ENCODE measurements at regions not wholly inside any gene's neighbourhood (a gene's known extent, or its start where the extent isn't known, plus 50 kb on each side); places are given as distances from the start of the nearest gene placed in this dataset.
"Not testable (repeated sequence)": the region's sequence is repeated elsewhere in the genome, so short reads cannot be mapped to it uniquely, and the experiment has no call there.

GRCh38 chr14:83893447-83893846 lies 1636.5 kb upstream of the FLRT2 start:
- Histone ChIP-seq H3K27me3 (replicated peaks) (no peaks in the 10 kb centered on the region), H3K4me1 (replicated peaks) (no peaks in the 10 kb centered on the region), H3K36me3 (no peaks in the 10 kb centered on the region), H3K9me3 (replicated peaks) (no peaks in the 10 kb centered on the region), H3K4me3 (no peak overlapping the region), H3K27ac (no peak overlapping the region)
- DNase-seq (ENCODE audit: low read depth in 1 of 2, low spot score in 2 of 2), result no peak

- Histone ChIP-seq H3K36me3 (no peaks in the 10 kb centered on the region), H3K4me3 (no peak overlapping the region), H3K27me3 (replicated peaks) (no peaks in the 10 kb centered on the region), H3K9me3 (replicated peaks) (no peaks in the 10 kb centered on the region), H3K4me1 (replicated peaks) (no peaks in the 10 kb centered on the region), H3K27ac (no peak overlapping the region)
- no peak for DNase-seq (ENCODE audit: low read depth in 1 of 2, low spot score in 2 of 2)
Measured at GRCh38 chr14:83894568-83894967, 1635.4 kb upstream of the FLRT2 start.

- not testable (repeated sequence) for H3K4me1 ChIP-seq (replicated peaks); H3K9me3 ChIP-seq (replicated peaks); H3K27ac ChIP-seq; DNase-seq (ENCODE audit: low read depth in 1 of 2, low spot score in 2 of 2); H3K36me3 ChIP-seq; H3K27me3 ChIP-seq (replicated peaks); H3K4me3 ChIP-seq
Measured at GRCh38 chr14:83898558-83898957, 1631.4 kb upstream of the FLRT2 start.

GRCh38 chr14:83899706-83900105 lies 1630.2 kb upstream of the FLRT2 start:
- H3K27me3 ChIP-seq (replicated peaks), result no peaks in the 10 kb centered on the region
- no peak overlapping the region for H3K27ac ChIP-seq
- H3K4me3 ChIP-seq, result no peak overlapping the region
- no peaks in the 10 kb centered on the region for H3K9me3 ChIP-seq (replicated peaks)
- H3K36me3 ChIP-seq, result no peaks in the 10 kb centered on the region
- DNase-seq (ENCODE audit: low read depth in 1 of 2, low spot score in 2 of 2), result no peak
- H3K4me1 ChIP-seq (replicated peaks), result no peaks in the 10 kb centered on the region

GRCh38 chr14:83905157-83905556 lies 1624.8 kb upstream of the FLRT2 start:
- DNase-seq (ENCODE audit: low read depth in 1 of 2, low spot score in 2 of 2), result no peak
- Histone ChIP-seq H3K4me3 (no peak overlapping the region), H3K4me1 (replicated peaks) (no peaks in the 10 kb centered on the region), H3K27ac (no peak overlapping the region), H3K27me3 (replicated peaks) (no peaks in the 10 kb centered on the region), H3K36me3 (no peaks in the 10 kb centered on the region), H3K9me3 (replicated peaks) (no peaks in the 10 kb centered on the region)

GRCh38 chr14:83908419-83908818 lies 1621.5 kb upstream of the FLRT2 start:
- no peak overlapping the region for H3K4me3 ChIP-seq
- no peak for DNase-seq (ENCODE audit: low read depth in 1 of 2, low spot score in 2 of 2)
- H3K36me3 ChIP-seq, result no peaks in the 10 kb centered on the region
- H3K4me1 ChIP-seq (replicated peaks), result no peaks in the 10 kb centered on the region
- no peak overlapping the region for H3K27ac ChIP-seq
- no peaks in the 10 kb centered on the region for H3K27me3 ChIP-seq (replicated peaks)
- H3K9me3 ChIP-seq (replicated peaks), result no peaks in the 10 kb centered on the region

- Histone ChIP-seq H3K27me3 (replicated peaks) (no peaks in the 10 kb centered on the region), H3K9me3 (replicated peaks) (no peaks in the 10 kb centered on the region), H3K36me3 (no peaks in the 10 kb centered on the region), H3K27ac (no peak overlapping the region), H3K4me3 (no peak overlapping the region), H3K4me1 (replicated peaks) (no peaks in the 10 kb centered on the region)
- DNase-seq (ENCODE audit: low read depth in 1 of 2, low spot score in 2 of 2), result no peak
Measured at GRCh38 chr14:83909507-83909906, 1620.4 kb upstream of the FLRT2 start.

- Histone ChIP-seq H3K27me3 (replicated peaks) (no peaks in the 10 kb centered on the region), H3K36me3 (no peaks in the 10 kb centered on the region), H3K9me3 (replicated peaks) (no peaks in the 10 kb centered on the region), H3K27ac (no peak overlapping the region), H3K4me1 (replicated peaks) (no peaks in the 10 kb centered on the region), H3K4me3 (no peak overlapping the region)
- DNase-seq (ENCODE audit: low read depth in 1 of 2, low spot score in 2 of 2), result no peak
Measured at GRCh38 chr14:83912032-83912642, 1617.8 kb upstream of the FLRT2 start.

- no peak overlapping the region for H3K4me3 ChIP-seq
- no peaks in the 10 kb centered on the region for H3K9me3 ChIP-seq (replicated peaks)
- no peak for DNase-seq (ENCODE audit: low read depth in 1 of 2, low spot score in 2 of 2)
- H3K4me1 ChIP-seq (replicated peaks), result no peaks in the 10 kb centered on the region
- no peak overlapping the region for H3K27ac ChIP-seq
- H3K36me3 ChIP-seq, result no peaks in the 10 kb centered on the region
- H3K27me3 ChIP-seq (replicated peaks), result no peaks in the 10 kb centered on the region
Measured at GRCh38 chr14:83913476-83913875, 1616.5 kb upstream of the FLRT2 start.

- no peak for DNase-seq (ENCODE audit: low read depth in 1 of 2, low spot score in 2 of 2)
- no peaks in the 10 kb centered on the region for H3K9me3 ChIP-seq (replicated peaks)
- no peak overlapping the region for H3K27ac ChIP-seq
Measured at GRCh38 chr14:83918546-83918945, 1611.4 kb upstream of the FLRT2 start.

GRCh38 chr14:83919675-83920074 lies 1610.3 kb upstream of the FLRT2 start:
- H3K27me3 ChIP-seq (replicated peaks); H3K27ac ChIP-seq; H3K4me1 ChIP-seq (replicated peaks); DNase-seq (ENCODE audit: low read depth in 1 of 2, low spot score in 2 of 2); H3K36me3 ChIP-seq; H3K4me3 ChIP-seq; H3K9me3 ChIP-seq (replicated peaks): not testable (repeated sequence)

More at GRCh38 chr14:83918546-83918945, 1611.4 kb upstream of the FLRT2 start:
- H3K27me3 ChIP-seq (replicated peaks), result no peaks in the 10 kb centered on the region
- no peak overlapping the region for H3K4me3 ChIP-seq
- no peaks in the 10 kb centered on the region for H3K4me1 ChIP-seq (replicated peaks)
- H3K36me3 ChIP-seq, result no peaks in the 10 kb centered on the region

GRCh38 chr14:83923842-83924241 lies 1606.1 kb upstream of the FLRT2 start:
- H3K4me1 ChIP-seq (replicated peaks), result no peaks in the 10 kb centered on the region
- H3K9me3 ChIP-seq (replicated peaks), result no peaks in the 10 kb centered on the region
- H3K36me3 ChIP-seq, result no peaks in the 10 kb centered on the region
- no peak for DNase-seq (ENCODE audit: low read depth in 1 of 2, low spot score in 2 of 2)
- H3K4me3 ChIP-seq, result no peak overlapping the region
- no peaks in the 10 kb centered on the region for H3K27me3 ChIP-seq (replicated peaks)
- H3K27ac ChIP-seq, result no peak overlapping the region

GRCh38 chr14:83924259-83924658 lies 1605.7 kb upstream of the FLRT2 start:
- Histone ChIP-seq H3K4me1 (replicated peaks) (no peaks in the 10 kb centered on the region), H3K27me3 (replicated peaks) (no peaks in the 10 kb centered on the region), H3K27ac (no peak overlapping the region), H3K4me3 (no peak overlapping the region), H3K9me3 (replicated peaks) (no peaks in the 10 kb centered on the region), H3K36me3 (no peaks in the 10 kb centered on the region)
- DNase-seq (ENCODE audit: low read depth in 1 of 2, low spot score in 2 of 2), result no peak

- no peak for DNase-seq (ENCODE audit: low read depth in 1 of 2, low spot score in 2 of 2)
- H3K4me1 ChIP-seq (replicated peaks), result no peaks in the 10 kb centered on the region
Measured at GRCh38 chr14:83940253-83940652, 1589.7 kb upstream of the FLRT2 start.

GRCh38 chr14:83958359-83958758 lies 1571.6 kb upstream of the FLRT2 start:
- Histone ChIP-seq H3K4me1 (replicated peaks) (no peaks in the 10 kb centered on the region), H3K9me3 (replicated peaks) (no peaks in the 10 kb centered on the region), H3K27me3 (replicated peaks) (no peaks in the 10 kb centered on the region), H3K4me3 (no peak overlapping the region), H3K27ac (no peak overlapping the region), H3K36me3 (no peaks in the 10 kb centered on the region)
- no peak for DNase-seq (ENCODE audit: low read depth in 1 of 2, low spot score in 2 of 2)

More at GRCh38 chr14:83940253-83940652, 1589.7 kb upstream of the FLRT2 start:
- Histone ChIP-seq H3K4me3 (no peak overlapping the region), H3K9me3 (replicated peaks) (no peaks in the 10 kb centered on the region), H3K27me3 (replicated peaks) (no peaks in the 10 kb centered on the region), H3K27ac (no peak overlapping the region), H3K36me3 (no peaks in the 10 kb centered on the region)
